ENCODE measurements at regions not wholly inside any gene's neighbourhood (a gene's known extent, or its start where the extent isn't known, plus 50 kb on each side); places are given as distances from the start of the nearest gene placed in this dataset.

- Histone ChIP-seq H2AK5ac (ENCODE audit: insufficient read length, low read length) (no peak overlapping the region), H3K27me3 (ENCODE audit: insufficient read depth, low read length) (no peaks in the 10 kb centered on the region), H2BK12ac (ENCODE audit: insufficient read length, low read depth, low read length) (no peak overlapping the region), H4K8ac (replicated peaks; ENCODE audit: insufficient read length, low read depth, low read length) (no peak overlapping the region), H3K18ac (ENCODE audit: insufficient read length, low read depth, low read length) (no peak overlapping the region), H4K20me1 (ENCODE audit: control insufficient read depth, insufficient read depth, insufficient read length) (no peaks in the 10 kb centered on the region), H3K9me3 (ENCODE audit: control insufficient read depth, low read depth, low read length) (no peaks in the 10 kb centered on the region), H3K56ac (ENCODE audit: insufficient read length, low read depth, low read length) (no peak overlapping the region), H2BK20ac (ENCODE audit: low read depth, low read length, poor library complexity, severe bottlenecking) (no peak overlapping the region), H3K9ac (ENCODE audit: extremely low read depth, insufficient read length, low read length) (no peak overlapping the region), H2BK5ac (ENCODE audit: insufficient read length, low read length) (no peak overlapping the region), H3K79me2 (ENCODE audit: insufficient read depth, low read length) (no peaks in the 10 kb centered on the region), H3K23me2 (ENCODE audit: insufficient read length, low read depth, low read length, poor library complexity, severe bottlenecking) (no peaks in the 10 kb centered on the region), H3K79me1 (ENCODE audit: insufficient read depth, low read depth, low read length, poor library complexity, severe bottlenecking) (no peaks in the 10 kb centered on the region), H2BK15ac (ENCODE audit: low read depth, low read length) (no peak overlapping the region), H4K5ac (ENCODE audit: insufficient read length, low read depth, low read length) (no peak overlapping the region), H3K4ac (ENCODE audit: low read depth, low read length) (no peak overlapping the region), H3K4me2 (ENCODE audit: insufficient read depth, insufficient read length, low read length) (no peak overlapping the region), H3K27ac (ENCODE audit: insufficient read length, low read depth, low read length) (no peak overlapping the region), H3T11ph (ENCODE audit: low read length) (no peak overlapping the region), H3K14ac (ENCODE audit: insufficient read depth, low read length) (no peak overlapping the region), H3K4me1 (ENCODE audit: insufficient read depth, low read length) (0 out of 2 replicates have a peak, but pooled peaks cover 4% of the 10 kb centered on the region), H3K23ac (ENCODE audit: insufficient read length, low read depth, low read length) (no peak overlapping the region), H4K91ac (ENCODE audit: insufficient read length, low read depth, low read length) (no peak overlapping the region), H2AFZ (ENCODE audit: low read length) (no peak overlapping the region), H2BK120ac (ENCODE audit: low read depth, low read length, poor library complexity, severe bottlenecking) (no peak overlapping the region)
- no peaks in the 10 kb centered on the region for H3K36me3 Mint-ChIP-seq (ENCODE audit: insufficient read depth in 1 of 3, low read depth in 3 of 3)
- H3K4me3 Mint-ChIP-seq, result no peak overlapping the region
- H3K27me3 Mint-ChIP-seq (ENCODE audit: low read depth), result no peaks in the 10 kb centered on the region
- H3K4me1 Mint-ChIP-seq, result peaks cover 3 to 7% of the 10 kb centered on the region in 2 experiments; a peak in 1 of 4 replicates
- TF ChIP-seq CTCF (conservative IDR thresholded peaks at IDR 0.05), result no peak
- no CpG with 5 or more reads among the region's 9 CpGs for WGBS (ENCODE audit: extremely low coverage, insufficient read length, low lambda C conversion rate)
- H3K27ac Mint-ChIP-seq, result no peak overlapping the region; a peak in 1 of 7 replicates
- DNase-seq, result no peak
- H3K9me3 Mint-ChIP-seq, result no peaks in the 10 kb centered on the region
Measured at GRCh38 chr7:124667312-124668153, 98.1 kb downstream of the GPR37 start.

Measured in H9 (cell line).